Cardiac septum (tissue), 1 donor: ENCODE measurements at regions not wholly inside any gene's neighbourhood (a gene's known extent, or its start where the extent isn't known, plus 50 kb on each side); places are given as distances from the start of the nearest gene placed in this dataset.

Source experiments
- DNase-seq: peaks from one replicate; pipeline ENCODE4 v3.0.0-alpha.2; 2020; ENCODE audit warnings: low spot score
- intact Hi-C: fragments of 100-400 bp; cut with DNase I; formaldehyde crosslinking; loops from one replicate; pipeline ENCODE4 v1.14.0; 2022
- donor health status: DM: no; HTN: no; CAD: no.

GRCh38 chr9:11374926-11375325 is 762.1 kb upstream of the PTPRD start:
- intact Hi-C loops = no loop called here
- no peak for DNase-seq

GRCh38 chr9:11402621-11403020 is 789.8 kb upstream of the PTPRD start:
- intact Hi-C loops = no loop called here
- no peak for DNase-seq

- no peak for DNase-seq
- intact Hi-C loops = no loop called here
Measured at GRCh38 chr9:11414241-11414640, 801.4 kb upstream of the PTPRD start.

- DNase-seq = no peak
- intact Hi-C loops = no loop called here
Measured at GRCh38 chr9:11417782-11418181, 805.0 kb upstream of the PTPRD start.

- no peak for DNase-seq
- intact Hi-C loops = no loop called here
Measured at GRCh38 chr9:11431490-11431889, 818.7 kb upstream of the PTPRD start.

- intact Hi-C loops = no loop called here
Measured at GRCh38 chr9:11432361-11432760, 819.6 kb upstream of the PTPRD start.

GRCh38 chr9:11443631-11444030 is 830.8 kb upstream of the PTPRD start:
- no peak for DNase-seq
- intact Hi-C loops = loop anchor here (10.0 kb wide), 1 partner anchor 61 kb away; no protein-coding TSS in a partner anchor

More at GRCh38 chr9:11432361-11432760, 819.6 kb upstream of the PTPRD start:
- DNase-seq = no peak

GRCh38 chr9:11457825-11458790 is 845.3 kb upstream of the PTPRD start:
- intact Hi-C loops = no loop called here
- DNase-seq = no peak

- intact Hi-C loops = no loop called here
- no peak for DNase-seq
Measured at GRCh38 chr9:11469745-11470144, 856.9 kb upstream of the PTPRD start.

- DNase-seq = no peak
- intact Hi-C loops = no loop called here
Measured at GRCh38 chr9:11471321-11471720, 858.5 kb upstream of the PTPRD start.

GRCh38 chr9:11500780-11501179 is 888.0 kb upstream of the PTPRD start:
- DNase-seq = no peak
- intact Hi-C loops = loop anchor here (10.0 kb wide), 1 partner anchor 56 kb away; no protein-coding TSS in a partner anchor

- intact Hi-C loops = loop anchor here (10.0 kb wide), 1 partner anchor 62 kb away; no protein-coding TSS in a partner anchor
Measured at GRCh38 chr9:11506980-11507379, 894.2 kb upstream of the PTPRD start.

GRCh38 chr9:11537566-11537965 is 924.8 kb upstream of the PTPRD start:
- intact Hi-C loops = no loop called here
- DNase-seq = no peak

More at GRCh38 chr9:11506980-11507379, 894.2 kb upstream of the PTPRD start:
- no peak for DNase-seq

GRCh38 chr9:11542781-11543180 is 930.0 kb upstream of the PTPRD start:
- DNase-seq = no peak
- intact Hi-C loops = no loop called here

- DNase-seq = no peak
- intact Hi-C loops = no loop called here
Measured at GRCh38 chr9:11546231-11546630, 933.4 kb upstream of the PTPRD start.

GRCh38 chr9:11549311-11549794 is 936.6 kb upstream of the PTPRD start:
- intact Hi-C loops = no loop called here
- no peak for DNase-seq

GRCh38 chr9:11551106-11551505 is 938.3 kb upstream of the PTPRD start:
- DNase-seq = no peak
- intact Hi-C loops = no loop called here

- intact Hi-C loops = no loop called here
- DNase-seq = no peak
Measured at GRCh38 chr9:11558043-11558442, 945.2 kb upstream of the PTPRD start.

GRCh38 chr9:11559001-11559776 is 946.4 kb upstream of the PTPRD start:
- DNase-seq = no peak
- intact Hi-C loops = no loop called here

GRCh38 chr9:11577522-11577921 is 964.7 kb upstream of the PTPRD start:
- DNase-seq = no peak
- intact Hi-C loops = no loop called here
